Activated CD4-positive, alpha-beta T cell treated with anti-CD3 and anti-CD28 coated beads for 36 hours (primary cell): ENCODE measurements at regions not wholly inside any gene's neighbourhood (a gene's known extent, or its start where the extent isn't known, plus 50 kb on each side); places are given as distances from the start of the nearest gene placed in this dataset.

Experiments used
- ATAC-seq: fragments of 200-7000 bp; cut with Tn5 transposase; one replicate; pipeline ENCODE4 v1.10.0; 2021; ENCODE audit warnings: mild to moderate bottlenecking, moderate library complexity
- CTCF ChIA-PET: fragments of 350-600 bp; sonication (Branson Sonifier 250); formaldehyde crosslinking; loops from one replicate; lab custom pipeline; 2021; ENCODE audit warnings: antibody characterized with exemption; lab: Charles Lee
- POLR2A ChIA-PET: fragments of 350-600 bp; sonication (Branson Sonifier 250); formaldehyde crosslinking; loops from one replicate; lab custom pipeline; 2021; ENCODE audit warnings: antibody characterized with exemption, inconsistent platforms; lab: Charles Lee
- DNase-seq: peaks from one replicate; pipeline ENCODE4 v3.0.0-alpha.2; 2020
- H3K27ac Mint-ChIP-seq: one replicate; pipeline ENCODE4 v1.8.0; 2021; ENCODE audit warnings: mixed read lengths
- H3K27me3 Mint-ChIP-seq: one replicate; pipeline ENCODE4 v1.8.0; 2021; ENCODE audit warnings: mixed read lengths
- H3K36me3 Mint-ChIP-seq: one replicate; pipeline ENCODE4 v1.8.0; 2021; ENCODE audit warnings: low read depth, mixed read lengths
- H3K4me1 Mint-ChIP-seq: one replicate; pipeline ENCODE4 v1.8.0; 2021; ENCODE audit warnings: mixed read lengths
- H3K4me3 Mint-ChIP-seq: one replicate; pipeline ENCODE4 v1.8.0; 2021; ENCODE audit warnings: mild to moderate bottlenecking, moderate library complexity, mixed read lengths
- H3K9me3 Mint-ChIP-seq: one replicate; pipeline ENCODE4 v1.8.0; 2021; ENCODE audit warnings: low read depth, mixed read lengths
- intact Hi-C, 2 experiments: fragments of 100-400 bp; cut with DNase I in 1 of 2; cut with micrococcal nuclease in 1 of 2; formaldehyde crosslinking; loops; one replicate each; pipeline versions ENCODE4 v1.14.2 to v1.15.1; 2022 to 2024; cut with DNase I, micrococcal nuclease

GRCh38 chr12:76208129-76208528 is 123.6 kb upstream of the NAP1L1 start:
- CTCF ChIA-PET = no interaction called here
- intact Hi-C loops = no loop called here
- no peaks in the 10 kb centered on the region for H3K9me3 Mint-ChIP-seq
- H3K36me3 Mint-ChIP-seq = no peaks in the 10 kb centered on the region
- no peak overlapping the region for H3K27ac Mint-ChIP-seq
- DNase-seq = no peak
- peaks cover 19% of the 10 kb centered on the region for H3K27me3 Mint-ChIP-seq
- H3K4me1 Mint-ChIP-seq = no peaks in the 10 kb centered on the region
- POLR2A ChIA-PET = no interaction called here
- H3K4me3 Mint-ChIP-seq = no peak overlapping the region
- ATAC-seq = no peak

DNA sequence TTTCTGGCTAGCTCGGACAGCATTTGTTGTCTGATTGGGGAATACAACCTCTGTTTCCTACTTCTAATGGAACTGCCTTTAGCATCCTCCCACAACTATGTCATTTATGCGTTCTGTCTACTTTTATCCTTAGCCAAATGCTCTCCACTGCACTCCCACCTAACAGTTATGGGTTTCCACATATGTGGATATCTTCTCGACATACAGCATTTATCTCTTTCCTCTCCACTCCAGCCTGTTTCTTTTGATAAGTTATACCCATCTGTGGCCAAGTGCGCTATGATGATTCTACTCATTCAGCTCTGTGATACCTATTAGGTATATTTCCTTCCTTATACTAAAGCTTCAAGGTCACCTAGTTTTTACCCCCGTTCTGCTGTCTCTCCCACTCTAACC is 122.2 kb upstream of the NAP1L1 start:
- no peak for DNase-seq
- ChIA-PET POLR2A (no interaction called here), CTCF (no interaction called here)
- Mint-ChIP-seq H3K4me1 (no peaks in the 10 kb centered on the region), H3K9me3 (peaks cover 3% of the 10 kb centered on the region), H3K4me3 (no peak overlapping the region), H3K36me3 (no peaks in the 10 kb centered on the region), H3K27me3 (peaks cover 23% of the 10 kb centered on the region), H3K27ac (no peak overlapping the region)
- ATAC-seq = no peak
- intact Hi-C loops = no loop called here

- Mint-ChIP-seq H3K9me3 (peaks cover 3% of the 10 kb centered on the region), H3K4me1 (no peaks in the 10 kb centered on the region), H3K36me3 (no peaks in the 10 kb centered on the region), H3K27me3 (peaks cover 25% of the 10 kb centered on the region), H3K27ac (no peak overlapping the region), H3K4me3 (no peak overlapping the region)
- ATAC-seq = no peak
- DNase-seq = no peak
- CTCF ChIA-PET = no interaction called here
- intact Hi-C loops = no loop called here
- POLR2A ChIA-PET = no interaction called here
These were observed 121.7 kb upstream of the NAP1L1 start for GRCh38 chr12:76206039-76206676.

DNA sequence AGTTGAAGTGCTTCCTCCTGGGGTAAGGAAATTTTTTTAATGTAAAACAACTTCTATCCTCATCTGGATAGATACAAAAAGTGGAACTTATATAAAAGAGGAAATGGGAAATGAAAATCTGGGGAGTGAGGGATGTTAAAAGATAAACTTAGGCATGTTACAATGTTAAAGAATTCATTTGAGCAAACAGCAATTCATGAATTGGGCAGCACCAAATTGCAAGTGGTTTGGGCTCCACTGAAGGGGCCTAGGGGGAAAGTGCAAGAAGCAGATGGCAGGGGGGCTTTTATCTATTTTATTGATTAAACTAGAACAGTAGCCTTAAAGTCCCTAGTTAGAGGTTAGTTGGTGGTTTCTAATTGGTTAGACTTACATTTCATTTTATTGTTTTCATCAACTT is 118.1 kb upstream of the NAP1L1 start:
- POLR2A ChIA-PET = no interaction called here
- ATAC-seq = no peak
- no peak for DNase-seq
- CTCF ChIA-PET = no interaction called here
- no peaks in the 10 kb centered on the region for H3K4me1 Mint-ChIP-seq
- intact Hi-C loops = no loop called here
- H3K4me3 Mint-ChIP-seq = no peak overlapping the region
- H3K27me3 Mint-ChIP-seq = peaks cover 23% of the 10 kb centered on the region
- H3K36me3 Mint-ChIP-seq = peaks cover 4% of the 10 kb centered on the region
- H3K27ac Mint-ChIP-seq = no peak overlapping the region
- peaks cover 29% of the 10 kb centered on the region for H3K9me3 Mint-ChIP-seq

DNA sequence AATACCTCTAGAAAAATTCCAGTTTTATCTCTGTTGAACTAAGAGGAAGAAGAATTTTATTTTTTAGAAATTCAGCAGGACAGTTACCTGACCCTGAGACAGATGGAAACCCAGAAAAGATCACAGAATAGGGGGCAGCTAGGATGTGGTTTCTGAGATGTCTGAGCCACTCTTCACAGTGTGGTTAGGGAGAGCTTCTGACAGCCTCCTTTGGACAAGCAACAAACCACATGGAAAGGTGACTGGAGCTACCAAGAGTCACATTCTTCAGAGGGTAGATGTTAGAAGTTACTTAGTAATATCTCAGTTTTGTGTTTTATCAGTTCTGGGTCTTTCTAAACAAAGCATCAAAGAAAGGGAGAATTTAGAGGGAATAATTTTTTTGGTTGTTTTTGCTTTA is 117.3 kb upstream of the NAP1L1 start:
- Mint-ChIP-seq H3K9me3 (peaks cover 32% of the 10 kb centered on the region), H3K27ac (no peak overlapping the region), H3K27me3 (peaks cover 21% of the 10 kb centered on the region), H3K4me3 (no peak overlapping the region), H3K4me1 (peaks cover 3% of the 10 kb centered on the region), H3K36me3 (peaks cover 4% of the 10 kb centered on the region)
- no peak for DNase-seq
- intact Hi-C loops = no loop called here
- ChIA-PET POLR2A (no interaction called here), CTCF (interaction anchor here (0.7 kb wide), 1 partner anchor 41 kb away, joined by 3 read pairs; no protein-coding TSS in a partner anchor)
- ATAC-seq = no peak

DNA sequence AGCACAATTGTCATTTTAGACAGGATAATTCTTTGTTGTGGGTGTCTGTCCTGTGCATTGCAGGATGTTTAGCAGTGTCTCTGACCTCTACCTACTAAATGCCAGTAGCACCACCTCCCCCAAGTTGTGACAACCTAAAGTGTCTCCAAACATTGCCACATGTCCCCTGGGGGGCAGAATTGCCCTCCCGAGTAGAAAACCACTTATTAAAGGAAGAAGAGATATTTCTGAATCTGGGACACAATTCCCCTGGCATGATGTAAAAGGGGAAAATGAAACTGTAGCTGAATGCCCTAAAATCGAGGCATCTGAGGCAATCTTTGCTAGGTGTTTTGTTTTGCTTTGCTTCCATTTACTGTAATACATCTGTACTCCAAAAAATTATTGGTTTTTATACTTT is 116.8 kb upstream of the NAP1L1 start:
- ChIA-PET POLR2A (no interaction called here), CTCF (interaction anchor here (0.6 kb wide), 1 partner anchor 84 kb away, joined by 7 read pairs; no protein-coding TSS in a partner anchor)
- H3K9me3 Mint-ChIP-seq = peaks cover 32% of the 10 kb centered on the region
- ATAC-seq (no peak), DNase-seq (no peak)
- peaks cover 4% of the 10 kb centered on the region for H3K36me3 Mint-ChIP-seq
- no peak overlapping the region for H3K4me3 Mint-ChIP-seq
- H3K27ac Mint-ChIP-seq = no peak overlapping the region
- intact Hi-C loops = no loop called here
- H3K27me3 Mint-ChIP-seq = peaks cover 18% of the 10 kb centered on the region
- H3K4me1 Mint-ChIP-seq = peaks cover 3% of the 10 kb centered on the region

GRCh38 chr12:76199808-76200207 is 115.3 kb upstream of the NAP1L1 start:
- intact Hi-C loops = no loop called here
- ATAC-seq = no peak
- Mint-ChIP-seq H3K27ac (no peak overlapping the region), H3K4me1 (peaks cover 3% of the 10 kb centered on the region), H3K36me3 (peaks cover 4% of the 10 kb centered on the region), H3K4me3 (no peak overlapping the region), H3K27me3 (peaks cover 21% of the 10 kb centered on the region), H3K9me3 (peaks cover 32% of the 10 kb centered on the region)
- CTCF ChIA-PET = no interaction called here
- no peak for DNase-seq
- POLR2A ChIA-PET = no interaction called here

DNA sequence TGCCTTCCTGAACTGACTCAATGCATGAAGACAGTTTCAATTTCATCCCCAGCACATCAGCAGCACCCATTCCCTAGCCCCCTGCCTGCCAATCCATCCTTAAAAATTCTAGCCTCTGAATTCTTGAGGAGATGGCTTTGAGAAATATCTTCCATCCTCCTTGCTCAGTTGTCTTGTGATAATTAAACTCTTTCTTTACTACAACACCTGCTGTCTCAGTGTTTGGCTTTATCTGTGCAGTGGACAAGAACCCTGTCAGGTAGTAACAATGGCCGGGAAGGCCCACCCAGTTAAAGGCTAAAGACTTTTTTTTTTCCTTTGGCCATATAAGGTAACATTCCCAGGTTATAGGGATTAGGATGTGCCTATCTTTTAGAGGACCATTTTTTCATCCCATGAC is 114.4 kb upstream of the NAP1L1 start:
- no peak for DNase-seq
- H3K27me3 Mint-ChIP-seq = peaks cover 24% of the 10 kb centered on the region
- intact Hi-C loops = no loop called here
- H3K36me3 Mint-ChIP-seq = peaks cover 4% of the 10 kb centered on the region
- peaks cover 3% of the 10 kb centered on the region for H3K4me1 Mint-ChIP-seq
- ChIA-PET CTCF (no interaction called here), POLR2A (no interaction called here)
- no peak overlapping the region for H3K27ac Mint-ChIP-seq
- no peak for ATAC-seq
- peaks cover 32% of the 10 kb centered on the region for H3K9me3 Mint-ChIP-seq
- no peak overlapping the region for H3K4me3 Mint-ChIP-seq

- POLR2A ChIA-PET = no interaction called here
- Mint-ChIP-seq H3K4me1 (peaks cover 3% of the 10 kb centered on the region), H3K27me3 (peaks cover 23% of the 10 kb centered on the region), H3K36me3 (peaks cover 4% of the 10 kb centered on the region), H3K27ac (no peak overlapping the region), H3K9me3 (peaks cover 29% of the 10 kb centered on the region), H3K4me3 (no peak overlapping the region)
- no peak for ATAC-seq
- DNase-seq = no peak
- CTCF ChIA-PET = no interaction called here
- intact Hi-C loops = no loop called here
These were observed 112.8 kb upstream of the NAP1L1 start for GRCh38 chr12:76197283-76197682.

DNA sequence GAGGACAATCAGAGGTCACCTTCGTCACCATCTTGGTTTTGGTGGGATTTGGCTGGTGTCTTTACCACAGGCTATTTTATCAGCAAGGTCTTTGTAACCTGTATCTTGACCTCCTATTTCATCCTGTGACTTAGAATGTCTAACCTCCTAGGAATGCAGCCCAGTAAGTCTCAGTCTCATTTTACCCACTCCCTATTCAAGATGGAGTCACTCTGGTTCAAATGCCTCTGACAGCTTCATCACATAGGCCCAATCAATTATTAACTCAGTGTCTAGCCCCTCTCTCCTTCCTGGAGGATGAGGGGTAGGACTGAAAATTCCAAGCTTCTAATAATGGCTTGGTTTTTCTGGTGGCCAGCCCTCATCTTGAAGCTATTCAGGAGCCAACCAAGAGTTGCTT is 111.4 kb upstream of the NAP1L1 start:
- Mint-ChIP-seq H3K27ac (no peak overlapping the region), H3K9me3 (peaks cover 29% of the 10 kb centered on the region), H3K27me3 (peaks cover 20% of the 10 kb centered on the region), H3K4me1 (peaks cover 3% of the 10 kb centered on the region), H3K4me3 (no peak overlapping the region), H3K36me3 (peaks cover 4% of the 10 kb centered on the region)
- ATAC-seq = no peak
- ChIA-PET CTCF (interaction anchor here (1.2 kb wide), 1 partner anchor 122 kb away, joined by 4 read pairs; no protein-coding TSS in a partner anchor), POLR2A (no interaction called here)
- no peak for DNase-seq
- intact Hi-C loops = no loop called here

GRCh38 chr12:76194724-76195123 is 110.2 kb upstream of the NAP1L1 start:
- ChIA-PET POLR2A (no interaction called here), CTCF (no interaction called here)
- H3K4me3 Mint-ChIP-seq = no peak overlapping the region
- no peak overlapping the region for H3K27ac Mint-ChIP-seq
- peaks cover 4% of the 10 kb centered on the region for H3K36me3 Mint-ChIP-seq
- H3K27me3 Mint-ChIP-seq = peaks cover 20% of the 10 kb centered on the region
- ATAC-seq (no peak), DNase-seq (no peak)
- peaks cover 3% of the 10 kb centered on the region for H3K4me1 Mint-ChIP-seq
- peaks cover 20% of the 10 kb centered on the region for H3K9me3 Mint-ChIP-seq
- intact Hi-C loops = no loop called here

DNA sequence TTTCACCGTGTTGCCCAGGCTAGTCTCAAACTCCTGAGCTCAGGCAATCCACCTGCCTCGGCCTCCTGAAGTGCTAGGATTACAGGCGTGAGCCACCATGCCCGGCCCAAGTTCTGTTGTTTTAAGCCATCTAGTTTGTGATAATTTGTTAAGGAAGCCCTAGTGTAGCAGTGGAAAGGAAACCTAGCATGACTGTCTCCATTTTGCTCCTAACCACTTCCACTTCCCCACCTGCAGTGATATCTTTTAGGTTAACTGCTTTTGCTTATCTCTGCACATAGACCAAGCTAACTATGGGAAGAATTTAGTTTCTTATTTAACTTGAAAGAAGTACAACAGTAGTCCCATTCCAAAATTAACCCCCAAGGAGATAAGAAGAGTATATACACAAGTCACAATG is 109.5 kb upstream of the NAP1L1 start:
- Mint-ChIP-seq H3K36me3 (peaks cover 4% of the 10 kb centered on the region), H3K4me3 (no peak overlapping the region), H3K27ac (no peak overlapping the region), H3K4me1 (peaks cover 3% of the 10 kb centered on the region), H3K27me3 (peaks cover 20% of the 10 kb centered on the region), H3K9me3 (peaks cover 16% of the 10 kb centered on the region)
- DNase-seq (no peak), ATAC-seq (no peak)
- CTCF ChIA-PET = no interaction called here
- intact Hi-C loops = no loop called here
- POLR2A ChIA-PET = no interaction called here
